Activated T-helper 1 cell treated with Interleukin-2 at 50 U/mL for 16 hours (primary cell): ENCODE measurements at regions not wholly inside any gene's neighbourhood (a gene's known extent, or its start where the extent isn't known, plus 50 kb on each side); places are given as distances from the start of the nearest gene placed in this dataset.
"Not testable (repeated sequence)": the region's sequence is repeated elsewhere in the genome, so short reads cannot be mapped to it uniquely, and the experiment has no call there.

Experiments
- DNase-seq: peaks from one replicate; pipeline ENCODE4 v3.0.0-alpha.2; 2020; ENCODE audit warnings: low read depth

DNA sequence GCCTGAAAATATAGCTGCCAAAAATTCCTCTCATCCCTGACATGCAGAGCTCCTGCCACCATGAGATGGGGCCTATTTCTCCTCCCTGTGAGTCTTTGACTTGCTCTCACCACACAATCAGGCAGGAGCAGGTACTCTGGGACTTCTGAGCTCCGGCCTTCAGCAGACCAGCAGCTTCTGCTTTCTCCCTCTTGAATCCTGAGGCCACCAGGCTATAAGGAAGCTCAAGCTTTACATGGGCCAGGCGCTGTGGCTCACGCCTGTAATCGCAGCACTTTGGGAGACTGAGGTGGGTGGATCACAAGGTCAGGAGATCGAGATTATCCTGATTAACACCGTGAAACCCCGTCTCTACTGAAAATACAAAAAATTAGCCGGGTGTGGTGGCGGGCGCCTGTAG lies 238.7 kb upstream of the RREB1 start:
- no peak for DNase-seq

- DNase-seq: no peak
These were observed 236.8 kb upstream of the RREB1 start for GRCh38 chr6:6870921-6871320.

DNA sequence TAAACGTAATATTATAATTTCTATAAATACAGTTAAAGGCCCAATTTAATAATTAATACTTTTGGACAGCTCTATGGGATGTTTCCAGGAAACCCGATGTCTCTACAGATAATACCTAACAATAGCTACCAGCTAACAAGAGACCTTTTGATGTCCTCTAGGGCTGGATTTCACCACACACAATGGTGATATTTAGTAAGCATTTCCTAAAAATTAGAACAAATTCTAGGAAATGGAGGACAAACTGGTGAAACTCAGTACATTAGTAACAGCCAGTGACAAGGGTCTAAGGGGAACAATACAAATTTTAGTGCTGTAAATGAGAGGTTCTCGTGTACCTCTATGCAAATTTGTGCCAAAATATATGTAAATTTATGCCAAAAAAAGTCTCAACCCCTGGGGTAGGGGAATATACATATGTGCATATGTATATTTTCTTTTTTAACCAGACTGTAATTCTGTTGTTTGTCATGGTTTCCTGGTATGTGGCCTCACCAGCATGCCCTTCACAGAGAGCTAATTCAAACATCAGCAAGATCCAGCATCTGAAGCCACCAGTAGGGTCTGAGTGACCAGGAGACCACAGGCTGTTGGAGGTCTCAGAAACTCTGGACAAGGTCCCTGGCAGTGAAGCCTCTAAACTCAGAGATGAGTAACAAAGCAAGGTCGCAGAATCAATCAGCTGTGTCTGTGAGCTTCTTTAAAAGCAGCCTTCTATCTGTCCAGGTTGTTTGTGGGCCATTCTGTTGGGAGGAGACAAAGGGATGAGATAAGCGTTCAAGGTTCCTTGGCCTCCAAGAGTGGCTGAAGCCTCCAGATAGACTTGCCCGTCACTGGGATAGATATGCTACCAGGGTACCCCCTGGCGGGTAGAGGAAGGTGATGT lies 235.1 kb upstream of the RREB1 start:
- DNase-seq: no peak

DNA sequence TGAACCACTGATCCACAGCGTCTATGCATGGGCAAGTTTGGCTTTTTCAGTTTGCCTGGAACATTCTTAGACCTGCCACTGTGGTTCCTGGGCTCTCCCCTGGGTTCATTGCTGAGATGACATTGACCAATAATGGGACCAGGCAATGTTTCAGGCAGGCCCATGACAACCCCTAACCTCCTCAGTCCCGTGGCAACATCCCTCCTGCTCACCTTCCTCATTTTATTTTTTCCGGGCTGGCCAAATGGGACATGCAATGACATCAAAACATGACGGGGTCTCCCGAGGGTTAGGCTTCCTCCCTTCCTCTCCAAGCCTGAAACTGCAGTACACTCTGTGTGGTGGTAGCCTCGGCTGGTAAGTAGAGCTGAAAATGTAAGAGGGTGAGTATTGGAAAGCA lies 234.0 kb upstream of the RREB1 start:
- no peak for DNase-seq

GRCh38 chr6:6875818-6876470 lies 231.8 kb upstream of the RREB1 start:
- DNase-seq: no peak

DNA sequence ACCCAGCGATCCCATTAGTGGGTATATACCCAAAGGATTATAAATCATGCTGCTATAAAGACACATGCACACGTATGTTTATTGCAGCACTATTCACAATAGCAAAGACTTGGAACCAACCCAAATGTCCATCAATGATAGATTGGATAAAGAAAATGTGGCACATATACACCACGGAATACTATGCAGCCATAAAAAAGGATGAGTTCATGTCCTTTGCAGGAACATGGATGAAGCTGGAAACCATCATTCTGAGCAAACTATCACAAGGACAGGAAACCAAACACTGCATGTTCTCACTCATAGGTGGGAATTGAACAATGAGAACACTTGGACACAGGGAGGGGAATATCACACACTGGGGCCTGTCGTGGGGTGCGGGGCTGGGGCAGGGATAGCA lies 230.0 kb upstream of the RREB1 start:
- not testable (repeated sequence) for DNase-seq

GRCh38 chr6:6878887-6879585 lies 228.7 kb upstream of the RREB1 start:
- DNase-seq: no peak

GRCh38 chr6:6879586-6879974 lies 228.2 kb upstream of the RREB1 start:
- not testable (repeated sequence) for DNase-seq

DNA sequence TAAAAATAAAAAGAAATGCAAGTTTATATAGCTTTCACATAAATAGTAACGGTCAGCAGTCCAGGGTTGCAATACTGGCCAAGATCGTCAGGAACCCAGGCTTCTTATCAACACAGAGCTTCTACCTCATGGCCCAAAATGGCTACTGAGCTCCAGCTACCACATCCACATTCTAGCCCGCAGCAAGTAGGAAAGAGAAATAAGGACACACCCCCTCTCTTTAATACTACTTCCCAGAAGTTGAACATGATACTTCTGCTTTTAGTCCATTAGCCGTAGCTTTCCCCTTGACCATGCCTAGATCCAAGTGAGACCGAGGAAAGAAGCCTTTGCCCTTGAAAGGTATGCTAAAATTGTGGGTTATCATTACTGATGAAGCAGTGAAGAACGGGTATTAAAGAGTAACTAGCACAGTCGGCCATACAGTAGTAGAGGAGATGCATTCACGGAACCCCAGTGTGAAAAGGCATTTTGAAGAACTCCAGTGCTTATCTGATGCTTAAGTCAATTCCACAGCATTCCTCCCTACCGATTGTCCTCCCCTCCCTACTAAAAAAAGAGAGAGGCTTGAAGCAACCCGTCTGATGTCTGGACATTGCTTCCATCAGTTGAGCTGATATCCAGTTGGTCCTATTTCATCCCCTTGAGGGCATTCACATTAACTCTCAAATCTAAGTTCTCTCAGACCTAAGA lies 226.9 kb upstream of the RREB1 start:
- no peak for DNase-seq

DNA sequence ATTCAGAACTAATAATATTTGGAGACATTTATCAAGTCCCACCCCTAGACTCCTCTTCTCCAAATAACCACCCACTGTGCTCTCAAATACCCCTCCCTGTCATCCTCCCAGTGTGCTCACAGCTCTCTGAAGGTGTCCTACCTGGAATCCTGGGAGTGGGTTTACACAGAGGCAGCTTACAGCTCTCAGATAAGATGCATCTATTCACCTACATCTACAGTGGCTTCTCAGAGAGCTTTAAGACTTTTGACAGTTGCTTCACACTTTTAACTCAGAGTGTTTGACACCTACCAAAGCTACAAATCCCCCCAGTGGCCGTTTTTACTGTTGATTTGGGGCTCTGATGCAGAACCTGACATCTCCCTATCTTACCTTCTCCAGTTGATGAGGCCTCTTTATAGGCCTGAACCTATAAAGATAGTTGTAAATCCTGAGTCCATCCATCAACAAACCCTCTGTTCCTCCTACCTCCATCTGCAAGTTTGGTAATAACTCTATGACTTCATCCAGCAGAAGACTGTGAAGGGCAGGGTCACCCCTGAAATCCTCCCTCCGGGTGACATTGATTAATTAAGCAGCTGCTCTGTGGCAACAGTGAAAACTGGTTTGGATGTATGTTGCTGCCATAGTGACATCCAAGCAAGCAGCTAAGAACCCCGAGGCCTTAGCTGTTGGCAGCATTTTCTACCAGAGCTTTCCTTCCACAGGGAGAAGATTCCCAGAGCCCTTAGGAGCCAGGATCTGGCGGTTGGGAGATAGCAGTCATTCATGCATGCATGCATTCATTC lies 226.1 kb upstream of the RREB1 start:
- no peak for DNase-seq

- no peak for DNase-seq
These were observed 225.2 kb upstream of the RREB1 start for GRCh38 chr6:6882592-6882991.

- no peak for DNase-seq
These were observed 224.8 kb upstream of the RREB1 start for GRCh38 chr6:6883011-6883410.

GRCh38 chr6:6884193-6884627 lies 223.6 kb upstream of the RREB1 start:
- no peak for DNase-seq

DNA sequence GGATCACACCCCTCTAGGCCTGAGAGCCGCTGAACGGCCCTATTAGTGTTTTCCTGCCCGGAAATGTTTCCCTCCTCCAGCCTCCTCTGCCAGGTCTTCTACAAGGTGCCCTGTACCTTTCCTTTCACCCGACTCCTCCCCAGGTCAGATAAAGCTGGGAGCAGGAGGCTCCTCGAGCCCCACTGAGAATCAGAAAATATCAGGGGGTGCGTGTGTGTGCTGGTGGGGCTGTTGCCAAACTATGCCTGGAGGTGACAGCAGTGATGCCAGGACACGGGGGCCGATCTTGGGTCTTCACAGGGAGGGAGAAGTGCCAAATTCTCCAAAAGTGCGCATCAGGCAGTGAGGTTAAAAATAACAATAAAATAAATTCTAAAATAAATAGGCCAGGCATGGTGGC lies 222.8 kb upstream of the RREB1 start:
- DNase-seq: no peak

DNA sequence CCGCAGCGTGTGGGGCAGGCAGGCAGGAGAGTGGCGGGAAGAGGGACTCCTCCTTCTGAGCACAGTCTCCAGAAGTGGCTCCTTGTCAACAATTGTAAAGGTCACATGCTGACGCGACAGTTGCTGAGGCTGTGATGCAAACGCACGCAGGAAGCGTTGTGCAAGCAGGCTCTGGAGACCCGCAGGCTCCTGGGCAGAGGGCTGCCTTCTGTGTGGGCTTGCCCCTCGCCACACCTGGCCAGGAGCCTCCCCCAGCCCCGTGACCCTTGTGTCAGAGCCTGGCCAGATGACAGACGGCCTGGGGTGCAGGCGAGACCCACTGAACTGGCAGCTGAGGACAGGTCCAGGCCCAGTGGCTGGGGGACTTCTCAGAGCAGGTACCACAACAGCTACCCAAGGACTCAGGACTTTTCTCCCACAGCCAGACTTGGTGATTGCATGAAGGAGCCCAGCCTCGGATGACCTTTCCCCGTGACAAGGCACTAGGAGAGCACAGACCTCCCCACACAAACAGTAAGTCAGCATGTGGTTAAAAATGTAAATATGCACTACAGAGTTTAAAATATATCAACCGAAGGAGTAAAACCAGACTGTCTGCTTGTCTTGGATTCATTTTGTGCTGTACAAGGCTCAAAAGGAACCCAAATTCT lies 222.1 kb upstream of the RREB1 start:
- no peak for DNase-seq

DNA sequence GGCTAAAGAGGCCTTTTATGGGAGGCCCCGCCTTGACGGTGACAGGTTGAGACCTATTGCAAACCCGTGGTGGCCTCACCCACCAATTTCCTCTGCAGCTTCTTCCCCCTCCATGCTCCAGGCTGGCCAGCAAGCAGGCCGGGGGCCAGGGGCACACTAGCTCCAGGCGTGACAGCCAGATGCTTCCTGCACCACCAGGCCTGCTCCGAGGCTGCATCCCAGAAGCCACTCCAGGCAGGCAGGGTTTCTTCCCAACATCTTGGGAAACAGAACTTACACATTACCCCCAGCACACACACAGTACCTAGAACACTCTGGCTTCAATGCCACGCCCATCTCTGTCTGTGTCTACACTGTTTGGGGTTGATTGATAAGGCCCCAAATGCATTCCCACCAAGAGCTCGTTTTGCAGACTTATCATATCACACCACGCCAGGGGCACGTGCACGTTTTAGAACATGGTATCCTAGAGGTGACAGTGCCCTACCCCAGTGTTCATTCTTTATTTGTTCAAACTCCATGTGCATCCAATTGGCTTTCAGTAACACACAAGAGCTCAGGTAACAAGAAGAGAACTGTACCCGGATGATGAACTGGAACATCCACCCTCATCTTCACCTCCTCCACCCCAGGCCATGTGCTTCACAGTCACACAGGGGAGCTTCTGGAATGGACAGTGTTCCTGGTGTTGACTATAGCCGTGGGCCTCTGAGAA lies 221.4 kb upstream of the RREB1 start:
- no peak for DNase-seq

DNA sequence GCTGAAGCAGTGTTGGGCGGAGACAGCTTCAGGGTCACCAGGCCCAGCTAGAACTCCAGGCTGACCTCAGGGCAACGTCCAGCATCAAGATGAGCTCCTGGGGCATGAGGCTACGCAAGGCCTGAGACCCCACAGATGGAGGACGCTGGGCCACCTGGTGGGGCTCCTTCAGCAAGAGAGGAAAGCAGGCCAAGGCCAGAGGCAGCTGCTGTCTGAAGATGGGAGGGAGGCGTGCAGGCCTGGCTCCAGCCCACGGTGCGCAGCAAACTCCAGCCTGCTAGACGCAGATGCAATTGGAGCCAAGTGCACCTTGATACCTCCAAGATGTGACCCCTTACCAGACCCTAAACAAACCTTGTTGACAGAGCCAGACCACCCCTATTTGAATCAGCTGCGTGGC lies 220.9 kb upstream of the RREB1 start:
- DNase-seq: no peak

DNA sequence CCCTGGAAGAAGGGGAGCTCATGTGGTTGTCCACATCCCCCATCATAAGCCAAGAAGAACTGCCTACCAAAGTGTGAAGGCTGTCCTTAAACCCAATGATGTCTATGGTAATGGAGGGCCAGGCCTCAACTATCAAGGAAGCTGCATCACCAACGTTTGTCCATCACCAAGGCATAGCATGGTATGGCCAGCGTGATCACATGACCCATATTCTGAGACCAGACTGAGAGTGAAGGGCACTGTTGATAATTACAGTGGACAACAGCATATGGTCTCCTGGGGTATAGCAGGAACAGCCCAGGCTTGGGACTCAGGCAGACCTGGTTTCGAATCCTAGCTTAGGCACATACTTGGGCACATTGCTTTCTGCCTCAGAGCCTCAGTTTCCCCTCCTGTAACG lies 218.2 kb upstream of the RREB1 start:
- no peak for DNase-seq

DNA sequence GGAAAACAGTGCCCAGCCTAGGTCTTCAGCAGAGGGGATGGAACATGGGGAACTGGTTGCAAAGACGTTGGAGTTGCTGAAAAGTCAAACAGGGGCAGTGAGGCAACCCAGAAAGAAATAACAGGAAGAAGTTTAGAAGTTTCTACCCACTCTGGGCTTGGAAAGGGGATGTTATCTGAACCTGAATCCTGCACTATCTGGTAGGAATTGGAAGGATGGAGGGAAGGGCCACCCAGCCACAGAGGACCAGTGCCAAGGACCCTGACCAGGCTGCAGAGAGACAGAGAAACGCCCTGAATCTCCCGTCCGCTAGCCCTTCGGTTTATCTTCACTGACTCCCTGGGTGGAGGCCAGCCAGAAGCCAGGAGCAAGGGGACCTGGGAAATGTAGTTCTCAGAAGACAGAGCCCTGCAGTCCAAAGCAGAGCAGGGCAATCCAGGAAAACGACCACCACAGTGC lies 217.3 kb upstream of the RREB1 start:
- no peak for DNase-seq

- no peak for DNase-seq
These were observed 216.5 kb upstream of the RREB1 start for GRCh38 chr6:6891125-6891721.
